ENCODE measurements at regions not wholly inside any gene's neighbourhood (a gene's known extent, or its start where the extent isn't known, plus 50 kb on each side); places are given as distances from the start of the nearest gene placed in this dataset.

DNA sequence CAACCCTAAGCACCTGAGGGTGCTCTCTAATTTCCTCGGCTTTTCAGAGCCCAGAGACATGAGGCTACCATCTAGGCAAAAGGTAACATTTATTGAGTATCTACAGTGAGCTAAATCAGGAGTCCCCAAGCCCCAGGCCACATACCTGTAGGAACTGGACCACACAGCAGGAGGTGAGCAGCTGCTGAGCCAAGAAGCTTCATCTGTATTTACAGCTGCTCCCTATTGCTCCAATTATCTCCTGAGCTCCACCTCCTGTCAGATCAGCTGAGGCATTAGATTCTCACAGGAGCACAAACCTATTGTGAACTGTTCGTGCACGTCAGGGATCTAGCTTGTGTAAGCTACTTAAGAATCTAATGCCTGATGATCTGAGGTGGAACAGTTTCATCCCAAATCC, 70.2 kb downstream of the RND3 start:
- DNase-seq (ENCODE audit: low read depth), result no peak

- DNase-seq (ENCODE audit: low read depth), result no peak
Observed at GRCh38 chr2:150415022-150415421, 72.4 kb downstream of the RND3 start.

- DNase-seq (ENCODE audit: low read depth), result no peak
Observed at GRCh38 chr2:150413910-150414309, 73.6 kb downstream of the RND3 start.

DNA sequence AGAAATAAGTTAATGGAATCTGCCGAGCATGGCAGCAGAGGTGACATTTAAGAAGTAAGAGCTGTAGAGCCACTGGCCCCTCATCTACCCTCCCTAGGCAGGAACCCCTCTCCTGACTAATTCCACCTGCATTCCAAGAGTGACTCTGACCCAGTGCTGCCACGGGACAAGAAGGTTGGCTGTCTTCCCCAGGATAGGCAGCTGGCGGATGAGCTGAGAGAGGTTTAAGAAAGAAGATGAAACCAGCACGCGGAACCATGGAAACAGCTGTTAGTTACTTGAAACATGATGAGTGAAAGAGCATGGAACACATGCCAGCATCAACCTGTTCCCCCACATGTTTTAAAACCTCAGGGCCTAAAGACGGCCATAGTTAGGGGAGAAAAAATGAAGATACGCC, 74.1 kb downstream of the RND3 start:
- no peak for DNase-seq (ENCODE audit: low read depth)

DNA sequence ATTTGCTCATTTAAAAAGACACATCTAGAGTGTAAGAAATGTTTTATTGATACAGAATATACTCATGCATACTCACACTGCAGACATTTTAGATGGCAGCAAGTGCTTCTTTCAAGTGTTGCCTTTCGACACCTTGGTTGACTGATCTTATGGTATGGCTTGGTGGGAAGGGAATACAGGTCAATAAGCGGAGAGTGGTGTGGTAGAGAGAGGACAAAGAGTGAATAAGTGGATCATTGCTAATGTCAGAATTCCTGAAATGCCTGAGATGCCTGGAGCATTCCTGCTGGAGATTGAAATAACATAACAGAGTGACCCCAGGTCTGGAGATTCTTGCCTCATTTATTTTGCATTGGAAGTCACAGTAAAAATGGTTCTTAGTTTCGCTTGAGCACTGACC, 76.7 kb downstream of the RND3 start:
- peak; percentile 61 for DNase-seq (ENCODE audit: low read depth)

GRCh38 chr2:150409196-150409595, 78.3 kb downstream of the RND3 start:
- DNase-seq (ENCODE audit: low read depth), result no peak

GRCh38 chr2:150404147-150404546, 83.3 kb downstream of the RND3 start:
- no peak for DNase-seq (ENCODE audit: low read depth)

DNA sequence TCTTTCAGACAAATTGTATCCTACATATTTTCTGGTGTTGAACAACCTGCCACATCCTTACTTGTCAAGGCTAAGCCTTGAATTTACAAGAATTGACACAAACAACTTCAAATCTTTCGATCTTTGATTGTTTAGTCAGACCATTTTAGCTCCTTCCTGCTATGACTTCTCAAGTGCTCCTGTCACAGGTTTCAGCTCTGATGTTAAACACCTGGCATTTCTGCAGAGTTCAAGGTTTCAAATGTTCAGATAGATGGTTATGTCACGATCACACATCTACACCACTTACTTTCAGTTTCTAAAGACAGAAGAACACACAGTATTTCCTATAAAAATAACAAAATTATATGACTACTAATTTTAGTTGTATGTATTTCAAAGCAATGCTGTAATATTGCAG, 84.0 kb downstream of the RND3 start:
- no peak for DNase-seq (ENCODE audit: low read depth)

DNA sequence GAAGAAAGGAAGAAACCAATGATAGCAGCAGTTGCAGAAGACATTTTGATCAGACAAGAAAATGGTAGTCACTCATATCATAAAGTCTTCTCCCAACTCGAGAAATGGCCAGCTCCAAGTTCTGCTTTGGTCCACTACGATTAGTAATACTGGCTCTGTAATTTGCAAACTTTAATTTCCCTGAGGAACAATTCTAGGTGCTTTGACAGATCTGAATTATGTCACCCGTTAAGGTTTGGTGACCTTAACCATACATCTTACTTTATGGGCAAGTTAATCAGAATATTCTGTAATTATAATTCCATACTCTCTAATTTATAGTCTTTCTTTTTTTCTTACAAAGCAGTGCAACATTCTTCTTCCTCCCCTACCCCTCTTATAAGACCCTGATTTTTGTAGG, 84.5 kb downstream of the RND3 start:
- no peak for DNase-seq (ENCODE audit: low read depth)

DNA sequence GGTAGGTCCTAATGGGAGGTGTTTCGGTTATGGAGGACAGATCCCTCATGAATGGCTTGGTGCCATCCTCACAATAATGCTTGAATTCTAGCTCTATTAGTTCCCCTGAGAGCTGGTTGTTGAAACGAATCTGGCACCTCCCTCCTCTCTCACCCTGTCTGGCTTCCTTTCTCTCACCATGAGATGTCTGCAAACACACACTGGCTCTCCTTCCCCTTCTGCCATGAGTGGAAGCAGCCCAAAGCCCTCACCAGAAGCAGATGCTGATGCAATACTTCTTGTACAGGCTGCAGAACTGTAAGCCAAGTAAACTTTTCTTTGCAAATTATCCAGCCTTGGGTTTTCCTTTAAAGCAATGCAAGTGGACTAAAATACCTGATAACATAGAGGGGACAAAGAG, 86.6 kb downstream of the RND3 start:
- DNase-seq (ENCODE audit: low read depth), result no peak

- DNase-seq (ENCODE audit: low read depth), result no peak
Observed at GRCh38 chr2:150392614-150393013, 94.9 kb downstream of the RND3 start.

DNA sequence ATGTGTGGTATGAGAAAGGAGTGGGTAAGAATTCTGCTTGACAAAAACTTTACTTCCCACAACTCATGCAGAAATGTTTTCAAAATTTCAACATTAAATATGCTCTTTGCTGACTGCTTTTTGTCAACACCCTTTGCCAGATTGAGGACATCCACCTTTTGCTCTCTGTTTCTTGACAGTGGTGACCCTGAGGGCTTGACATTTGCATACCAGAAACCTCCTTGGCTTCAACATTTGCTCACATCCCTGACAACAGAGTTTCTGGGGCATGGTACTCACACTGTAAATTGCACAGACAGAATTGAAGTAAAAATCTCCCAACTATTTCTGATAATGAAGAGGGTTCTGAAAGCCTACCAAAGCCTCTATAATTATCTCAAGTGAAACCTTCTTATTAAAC, 95.7 kb downstream of the RND3 start:
- DNase-seq (ENCODE audit: low read depth), result no peak

DNA sequence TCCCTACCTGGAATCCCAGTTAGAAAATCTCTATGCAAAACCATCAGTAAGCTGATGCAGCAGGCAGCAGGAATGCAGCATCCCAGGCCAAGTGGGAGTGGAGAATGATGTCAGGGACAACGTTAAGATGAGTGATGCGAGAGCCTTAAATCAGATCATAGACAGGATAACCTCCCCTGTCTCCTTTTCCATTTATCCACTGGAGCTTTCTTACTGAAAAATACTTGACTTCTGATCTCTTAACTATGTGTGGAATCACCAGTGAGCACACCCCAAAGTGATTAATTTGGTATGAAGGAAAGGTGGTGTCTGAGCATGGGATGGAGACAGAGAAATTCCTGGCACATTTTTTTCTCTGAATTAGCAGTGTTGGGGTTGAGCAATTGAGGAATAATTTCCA, 98.0 kb downstream of the RND3 start:
- DNase-seq (ENCODE audit: low read depth), result no peak

DNA sequence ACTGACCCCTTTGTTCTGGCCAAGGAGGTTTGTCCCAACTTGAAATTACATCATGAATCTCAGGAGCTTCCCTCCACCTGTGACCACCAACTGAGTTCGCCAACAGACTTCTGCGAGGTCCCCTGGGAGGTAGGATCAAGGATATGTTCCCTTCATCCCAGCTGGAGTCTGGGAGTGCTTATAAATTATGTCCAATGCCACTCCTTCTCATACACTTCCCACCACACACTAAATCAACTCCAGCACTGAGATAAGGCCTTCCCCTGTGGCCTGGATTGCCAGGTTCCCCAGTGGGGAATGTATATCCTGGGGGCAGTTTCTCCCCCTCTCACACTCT, 99.2 kb downstream of the RND3 start:
- no peak for DNase-seq (ENCODE audit: low read depth)

GRCh38 chr2:150387586-150388288, 99.7 kb downstream of the RND3 start:
- no peak for DNase-seq (ENCODE audit: low read depth)

GRCh38 chr2:150385211-150385610, 102.3 kb downstream of the RND3 start:
- no peak for DNase-seq (ENCODE audit: low read depth)

DNA sequence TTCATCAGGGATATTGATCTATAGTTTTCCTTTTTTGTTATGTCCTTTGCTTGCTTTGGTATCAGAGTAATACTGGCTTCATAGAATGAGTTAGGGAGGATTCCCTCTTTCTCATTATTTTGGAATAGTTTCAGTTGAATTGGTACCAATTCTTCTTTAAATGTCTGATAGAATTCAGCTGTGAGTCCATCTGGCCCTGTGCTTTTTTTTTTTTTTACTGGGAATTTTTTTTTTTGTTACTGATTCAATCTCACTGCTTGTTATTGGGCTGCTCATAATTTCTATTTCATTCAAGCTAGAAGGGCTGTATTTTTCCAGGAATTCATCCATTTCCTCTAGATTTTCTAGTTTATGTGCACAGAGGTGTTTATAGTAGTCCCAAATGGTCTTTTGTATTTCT, 103.9 kb downstream of the RND3 start:
- no peak for DNase-seq (ENCODE audit: low read depth)

GRCh38 chr2:150379166-150379565, 108.3 kb downstream of the RND3 start:
- DNase-seq (ENCODE audit: low read depth), result no peak

GRCh38 chr2:150378686-150379085, 108.8 kb downstream of the RND3 start:
- no peak for DNase-seq (ENCODE audit: low read depth)

DNA sequence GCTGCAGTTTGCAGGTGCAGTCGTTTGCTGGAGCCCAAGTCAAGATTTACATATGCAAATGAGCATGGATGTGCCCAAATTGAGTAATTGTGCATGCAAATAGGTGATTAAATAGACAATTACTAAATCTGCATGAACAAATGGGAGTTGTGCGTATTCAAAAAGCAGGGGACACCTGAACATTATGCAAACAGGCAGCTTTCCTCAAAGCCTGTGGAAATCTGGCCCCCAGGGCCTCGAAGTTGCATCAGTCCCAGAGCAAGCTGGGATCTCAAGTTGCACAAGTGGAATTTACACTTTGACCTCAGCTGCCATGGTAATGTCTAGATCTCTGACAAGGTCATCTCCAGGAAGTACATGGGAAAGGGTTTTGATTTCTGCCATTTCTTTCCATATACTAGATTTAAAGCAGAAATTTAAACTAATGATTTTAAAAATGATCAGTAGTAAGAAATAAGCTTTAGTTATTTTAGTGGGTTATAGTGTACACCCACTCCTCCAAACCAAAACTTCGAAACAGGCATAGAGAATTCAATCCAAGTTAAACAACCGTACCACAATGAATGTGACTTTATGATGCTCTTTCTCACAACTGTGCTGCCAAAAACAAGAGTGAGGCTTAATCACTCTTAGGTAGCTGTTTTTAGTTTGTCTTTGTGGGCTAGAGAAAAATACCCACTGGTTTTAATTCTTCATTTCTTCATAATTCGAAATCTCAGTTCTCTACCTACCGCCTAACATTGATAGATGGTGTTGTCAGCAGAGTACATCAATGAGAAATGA, 110.7 kb downstream of the RND3 start:
- DNase-seq (ENCODE audit: low read depth), result no peak

DNA sequence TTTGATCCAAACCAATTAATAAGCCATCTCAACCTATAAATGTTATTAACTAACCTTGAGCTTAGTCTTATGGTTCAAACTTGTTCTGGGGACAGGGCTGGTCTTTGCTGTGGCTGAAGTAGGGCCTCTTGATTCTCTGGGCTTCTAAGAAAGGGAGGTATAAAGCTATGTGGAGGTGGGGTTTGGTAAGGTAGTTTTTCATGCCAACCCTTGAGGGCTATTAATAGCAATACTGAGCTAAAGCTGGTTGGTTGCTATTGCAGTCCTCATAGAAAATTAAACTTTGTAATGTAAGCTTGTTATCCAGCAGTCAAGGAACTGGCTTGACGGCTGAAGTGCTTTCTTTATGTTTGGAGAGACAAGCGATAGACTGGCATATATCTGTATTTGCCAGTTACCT, 112.1 kb downstream of the RND3 start:
- DNase-seq (ENCODE audit: low read depth), result no peak

DNA sequence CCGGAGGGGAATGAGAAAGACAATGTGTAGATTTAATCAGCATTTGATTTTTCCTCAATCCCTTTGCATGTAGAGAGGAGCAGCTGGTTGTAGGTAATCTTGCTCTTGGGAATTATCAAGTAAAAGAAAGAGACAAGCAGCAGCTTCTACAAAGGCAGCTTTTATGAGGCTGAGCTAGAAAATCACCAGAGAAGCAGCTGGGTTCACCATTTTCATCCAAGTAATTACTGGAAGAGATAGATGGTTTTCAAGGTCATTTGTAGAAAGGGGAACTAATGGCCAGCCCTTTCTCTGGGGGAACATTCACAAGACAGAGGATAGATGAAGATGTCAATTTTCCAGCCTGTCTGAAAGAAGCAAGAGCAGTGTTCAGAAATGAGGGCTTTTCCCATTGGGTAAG, 113.0 kb downstream of the RND3 start:
- DNase-seq (ENCODE audit: low read depth), result no peak

DNA sequence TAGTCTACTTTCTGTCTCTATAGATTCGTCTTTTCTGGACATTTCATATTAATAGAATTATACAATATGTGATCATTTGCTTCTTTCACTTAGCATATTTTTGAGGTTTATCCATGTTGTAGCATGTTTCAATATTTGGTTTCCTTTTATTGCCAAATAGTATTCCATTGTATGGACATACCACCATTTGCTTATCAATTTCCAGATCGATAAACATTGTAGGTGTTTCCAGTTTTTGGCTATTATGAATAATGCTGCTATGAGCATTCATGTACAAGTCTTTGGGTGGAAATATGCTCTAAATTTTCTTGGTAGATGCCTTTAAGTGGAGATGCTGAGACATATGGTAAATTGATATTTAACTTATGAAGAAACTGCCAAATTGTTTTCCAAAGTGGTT, 114.1 kb downstream of the RND3 start:
- no peak for DNase-seq (ENCODE audit: low read depth)

Measured in HT1080 (cell line).